ENCODE measurements at regions not wholly inside any gene's neighbourhood (a gene's known extent, or its start where the extent isn't known, plus 50 kb on each side); places are given as distances from the start of the nearest gene placed in this dataset.

DNA sequence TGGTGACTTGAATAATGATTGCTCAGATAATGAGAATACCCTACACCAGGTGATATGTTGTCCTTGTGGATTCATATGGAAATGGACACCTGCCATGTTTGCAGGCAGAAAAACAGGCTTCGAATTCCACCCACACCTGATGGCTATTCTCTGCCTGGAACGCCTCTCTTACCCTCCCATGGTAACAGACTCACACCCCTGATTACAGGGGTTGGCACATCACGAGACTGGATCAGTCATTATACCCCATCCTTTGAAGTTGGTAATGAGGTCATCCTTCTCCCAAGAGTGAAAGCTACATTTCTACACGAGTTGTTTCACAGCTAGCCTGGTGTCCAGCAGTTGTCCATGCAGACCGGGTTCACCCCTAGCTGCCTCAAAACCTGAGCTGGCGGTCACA is 71.4 kb upstream of the MBOAT2 start:
- POLR2A ChIA-PET: no interaction called here

More for the DNA sequence above, 71.4 kb upstream of the MBOAT2 start:
- Histone ChIP-seq H3K9ac (replicated peaks; ENCODE audit: extremely low read depth, insufficient read depth, low read length) (no peak overlapping the region), H2AFZ (ENCODE audit: low read depth, low read length) (no peak overlapping the region), H3K4me1 (ENCODE audit: control insufficient read depth, extremely low read depth, insufficient read depth, low read length) (peaks cover 4% of the 10 kb centered on the region), H3K36me3 (ENCODE audit: control insufficient read depth in 2 of 2, extremely low read depth in 1 of 2, insufficient read depth in 2 of 2, low read length in 2 of 2) (no peaks in the 10 kb centered on the region), H3K27me3 (ENCODE audit: control insufficient read depth in 2 of 2, insufficient read depth in 2 of 2, low read length in 2 of 2) (no peaks in the 10 kb centered on the region), H3K4me3 (replicated peaks in 1 of 3; ENCODE audit: insufficient read depth in 1 of 3, low read depth in 1 of 3, low read length in 3 of 3) (no peak overlapping the region), H3K9me1 (replicated peaks; ENCODE audit: control insufficient read depth, extremely low read depth, insufficient read depth, low read length) (no peaks in the 10 kb centered on the region), H3K9me3 (replicated peaks; ENCODE audit: control insufficient read depth, insufficient read depth, low read length) (no peaks in the 10 kb centered on the region), H3K27ac (ENCODE audit: insufficient read depth, low read depth, low read length) (no peak overlapping the region), H3K4me2 (ENCODE audit: insufficient read depth, low read length) (no peak overlapping the region), H4K20me1 (replicated peaks; ENCODE audit: control insufficient read depth, extremely low read depth, insufficient read depth, low read length) (no peaks in the 10 kb centered on the region), H3K79me2 (ENCODE audit: control insufficient read depth, insufficient read depth, low read length) (no peaks in the 10 kb centered on the region)
- intact Hi-C loops (cut with micrococcal nuclease) (no loop called here), dilution Hi-C loops (cut with MboI; ENCODE audit: extremely low pct_ligation_motif_present, low sequenced_read_pairs) (no loop called here)
- DNase-seq (ENCODE audit: low read depth, low spot score): no peak
- no peak for TF ChIP-seq JUN (IDR thresholded peaks at IDR 0.05; ENCODE audit: borderline replicate concordance, insufficient read depth, insufficient read length, low read depth)
- TF ChIP-seq EZH2 (IDR thresholded peaks at IDR 0.05; ENCODE audit: borderline replicate concordance, low read depth, low read length, severe bottlenecking): no peak
- TF ChIP-seq POLR2AphosphoS5 (IDR thresholded peaks at IDR 0.05; ENCODE audit: insufficient read depth, low read depth, low read length): no peak
- TF ChIP-seq POLR2A (IDR thresholded peaks at IDR 0.05; ENCODE audit: low read depth, low read length): no peak
- no peak for TF ChIP-seq MYC (IDR thresholded peaks at IDR 0.05; ENCODE audit: low read depth, low read length)
- TF ChIP-seq GATA2 (IDR thresholded peaks at IDR 0.05; ENCODE audit: insufficient read depth, insufficient read length, low read depth, low read length): no peak
- TF ChIP-seq, protein P1, sequence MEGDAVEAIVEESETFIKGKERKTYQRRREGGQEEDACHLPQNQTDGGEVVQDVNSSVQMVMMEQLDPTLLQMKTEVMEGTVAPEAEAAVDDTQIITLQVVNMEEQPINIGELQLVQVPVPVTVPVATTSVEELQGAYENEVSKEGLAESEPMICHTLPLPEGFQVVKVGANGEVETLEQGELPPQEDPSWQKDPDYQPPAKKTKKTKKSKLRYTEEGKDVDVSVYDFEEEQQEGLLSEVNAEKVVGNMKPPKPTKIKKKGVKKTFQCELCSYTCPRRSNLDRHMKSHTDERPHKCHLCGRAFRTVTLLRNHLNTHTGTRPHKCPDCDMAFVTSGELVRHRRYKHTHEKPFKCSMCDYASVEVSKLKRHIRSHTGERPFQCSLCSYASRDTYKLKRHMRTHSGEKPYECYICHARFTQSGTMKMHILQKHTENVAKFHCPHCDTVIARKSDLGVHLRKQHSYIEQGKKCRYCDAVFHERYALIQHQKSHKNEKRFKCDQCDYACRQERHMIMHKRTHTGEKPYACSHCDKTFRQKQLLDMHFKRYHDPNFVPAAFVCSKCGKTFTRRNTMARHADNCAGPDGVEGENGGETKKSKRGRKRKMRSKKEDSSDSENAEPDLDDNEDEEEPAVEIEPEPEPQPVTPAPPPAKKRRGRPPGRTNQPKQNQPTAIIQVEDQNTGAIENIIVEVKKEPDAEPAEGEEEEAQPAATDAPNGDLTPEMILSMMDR (IDR thresholded peaks at IDR 0.05; ENCODE audit: extremely low read depth in 1 of 2, insufficient read depth in 1 of 2, low read depth in 1 of 2, low read length in 2 of 2): no peak
- TF ChIP-seq, protein P2, sequence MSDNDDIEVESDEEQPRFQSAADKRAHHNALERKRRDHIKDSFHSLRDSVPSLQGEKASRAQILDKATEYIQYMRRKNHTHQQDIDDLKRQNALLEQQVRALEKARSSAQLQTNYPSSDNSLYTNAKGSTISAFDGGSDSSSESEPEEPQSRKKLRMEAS (IDR thresholded peaks at IDR 0.05; ENCODE audit: insufficient read depth, insufficient read length): no peak
- no peak for TF ChIP-seq FOS (IDR thresholded peaks at IDR 0.05; ENCODE audit: borderline replicate concordance, insufficient read depth, low read length)
- no peak for FAIRE-seq
- CTCF ChIA-PET: no interaction called here
- BruUV-seq (replicated peaks): no TSS peak
